ENCODE measurements at regions not wholly inside any gene's neighbourhood (a gene's known extent, or its start where the extent isn't known, plus 50 kb on each side); places are given as distances from the start of the nearest gene placed in this dataset.
A peak's percentile ranks its signal among the peaks of the same experiment; 100 is the strongest.

DNA sequence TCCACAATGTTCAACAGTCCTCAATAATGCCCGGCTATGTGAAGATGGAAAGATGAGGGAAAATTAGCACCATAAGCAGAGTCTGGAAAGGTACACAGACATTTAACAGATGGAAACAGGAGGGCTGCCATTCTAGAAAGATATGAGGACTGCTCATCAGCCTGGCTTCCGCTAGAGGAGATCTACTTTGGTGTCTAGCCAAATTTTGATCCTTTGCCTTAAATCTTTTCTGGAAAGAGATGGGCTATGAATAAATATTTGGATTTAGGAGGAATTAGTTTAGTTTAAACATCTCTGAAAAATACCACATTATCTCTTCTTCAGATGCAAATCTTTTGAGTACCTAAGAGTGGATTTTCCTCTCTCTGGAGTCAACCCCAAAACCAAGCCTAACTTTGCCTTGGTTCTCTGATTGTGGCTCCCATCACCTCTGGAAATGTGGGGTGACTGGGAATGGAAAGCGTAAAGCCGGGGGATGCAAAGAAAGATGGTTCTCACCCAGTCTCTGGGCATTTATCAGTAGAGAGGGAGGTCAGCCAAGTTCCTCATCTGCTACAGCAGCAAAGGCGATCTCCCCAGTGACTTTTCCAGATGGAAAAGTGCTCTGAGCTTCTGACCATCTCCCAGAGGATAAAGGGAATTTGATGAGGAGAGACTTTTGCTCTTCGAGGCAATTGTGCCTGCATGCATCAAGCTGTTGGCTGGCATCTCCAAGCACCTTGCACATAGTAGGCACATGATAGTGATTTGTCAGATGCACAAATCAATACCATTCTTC is 410.6 kb downstream of the ZNF521 start:
- no peak overlapping the region for H3K4me3 Mint-ChIP-seq
- no peaks in the 10 kb centered on the region for H3K36me3 Mint-ChIP-seq (ENCODE audit: low read depth)
- H3K27ac Mint-ChIP-seq (ENCODE audit: unreplicated experiment) = no peak overlapping the region
- DNase-seq (ENCODE audit: low read depth, low spot score) = no peak
- TF ChIP-seq, protein P1, sequence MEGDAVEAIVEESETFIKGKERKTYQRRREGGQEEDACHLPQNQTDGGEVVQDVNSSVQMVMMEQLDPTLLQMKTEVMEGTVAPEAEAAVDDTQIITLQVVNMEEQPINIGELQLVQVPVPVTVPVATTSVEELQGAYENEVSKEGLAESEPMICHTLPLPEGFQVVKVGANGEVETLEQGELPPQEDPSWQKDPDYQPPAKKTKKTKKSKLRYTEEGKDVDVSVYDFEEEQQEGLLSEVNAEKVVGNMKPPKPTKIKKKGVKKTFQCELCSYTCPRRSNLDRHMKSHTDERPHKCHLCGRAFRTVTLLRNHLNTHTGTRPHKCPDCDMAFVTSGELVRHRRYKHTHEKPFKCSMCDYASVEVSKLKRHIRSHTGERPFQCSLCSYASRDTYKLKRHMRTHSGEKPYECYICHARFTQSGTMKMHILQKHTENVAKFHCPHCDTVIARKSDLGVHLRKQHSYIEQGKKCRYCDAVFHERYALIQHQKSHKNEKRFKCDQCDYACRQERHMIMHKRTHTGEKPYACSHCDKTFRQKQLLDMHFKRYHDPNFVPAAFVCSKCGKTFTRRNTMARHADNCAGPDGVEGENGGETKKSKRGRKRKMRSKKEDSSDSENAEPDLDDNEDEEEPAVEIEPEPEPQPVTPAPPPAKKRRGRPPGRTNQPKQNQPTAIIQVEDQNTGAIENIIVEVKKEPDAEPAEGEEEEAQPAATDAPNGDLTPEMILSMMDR (conservative IDR thresholded peaks at IDR 0.05) = no peak
- no peaks in the 10 kb centered on the region for H3K9me3 Mint-ChIP-seq
- H3K4me1 Mint-ChIP-seq = peaks cover 9% of the 10 kb centered on the region
- no peaks in the 10 kb centered on the region for H3K27me3 Mint-ChIP-seq (ENCODE audit: low read depth)

DNA sequence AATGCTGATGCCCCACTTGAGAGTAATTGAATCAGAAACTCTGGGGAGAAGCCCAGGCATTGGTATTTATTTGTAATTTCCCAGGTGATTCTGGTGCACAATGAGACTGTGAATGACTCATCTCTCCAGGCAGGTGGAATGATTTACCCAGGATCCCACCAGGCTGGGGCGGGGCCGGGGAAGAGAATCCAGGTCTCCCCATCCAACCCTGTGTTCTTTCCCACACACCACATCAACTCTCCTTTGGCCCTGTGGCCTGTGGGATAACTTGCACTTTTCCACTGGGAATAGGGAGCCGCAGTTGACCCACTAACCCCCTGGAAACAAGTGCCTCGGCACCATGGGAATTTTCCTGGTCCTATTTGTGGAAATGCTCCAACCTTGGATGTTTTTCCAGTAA is 409.8 kb downstream of the ZNF521 start:
- TF ChIP-seq, protein P1 (conservative IDR thresholded peaks at IDR 0.05) = no peak
- H3K36me3 Mint-ChIP-seq (ENCODE audit: low read depth) = no peaks in the 10 kb centered on the region
- no peak overlapping the region for H3K27ac Mint-ChIP-seq (ENCODE audit: unreplicated experiment)
- H3K27me3 Mint-ChIP-seq (ENCODE audit: low read depth) = no peaks in the 10 kb centered on the region
- H3K4me1 Mint-ChIP-seq = peaks cover 9% of the 10 kb centered on the region
- no peak for DNase-seq (ENCODE audit: low read depth, low spot score)
- no peaks in the 10 kb centered on the region for H3K9me3 Mint-ChIP-seq
- no peak overlapping the region for H3K4me3 Mint-ChIP-seq

DNA sequence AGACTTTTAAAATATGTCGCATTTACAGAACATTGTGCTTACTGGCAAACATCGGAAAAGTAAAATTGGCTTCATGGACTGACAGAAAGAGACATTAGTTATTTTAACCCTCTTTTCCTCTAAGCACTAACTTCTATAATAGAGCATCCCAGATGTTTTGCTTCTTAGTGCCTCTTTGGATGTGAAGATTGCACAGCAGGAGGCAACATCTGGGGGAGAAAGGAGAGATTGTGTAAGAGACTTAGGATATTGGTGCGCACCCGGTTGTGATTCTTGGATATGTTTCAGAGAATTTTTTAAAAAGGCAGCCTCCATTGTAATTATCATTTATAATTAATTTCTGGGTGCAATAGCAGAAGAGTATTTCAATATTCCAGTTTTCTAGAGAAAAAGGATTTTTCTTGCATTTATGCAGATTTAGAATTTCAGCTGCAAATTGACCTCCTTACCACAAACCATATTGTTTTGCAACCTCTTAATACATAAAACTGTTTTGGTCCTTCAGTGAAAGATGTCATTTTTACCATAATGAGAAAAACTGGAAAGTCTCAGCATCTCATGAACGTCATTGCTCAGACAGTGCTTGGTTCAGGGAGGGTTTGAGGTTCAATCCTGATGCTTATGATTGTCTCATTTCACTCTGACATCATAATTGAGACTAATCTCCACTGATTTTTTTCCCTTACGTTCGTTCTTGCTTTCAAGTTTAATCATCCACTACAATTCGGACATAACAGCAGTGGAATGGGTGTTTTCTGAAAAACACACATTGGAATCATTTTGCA is 404.3 kb downstream of the ZNF521 start:
- TF ChIP-seq, protein P1 (conservative IDR thresholded peaks at IDR 0.05) = no peak
- Mint-ChIP-seq H3K4me1 (peaks cover 25% of the 10 kb centered on the region), H3K27me3 (ENCODE audit: low read depth) (no peaks in the 10 kb centered on the region), H3K36me3 (ENCODE audit: low read depth) (no peaks in the 10 kb centered on the region), H3K9me3 (no peaks in the 10 kb centered on the region), H3K27ac (ENCODE audit: unreplicated experiment) (no peak overlapping the region), H3K4me3 (no peak overlapping the region)
- DNase-seq (ENCODE audit: low read depth, low spot score) = no peak

DNA sequence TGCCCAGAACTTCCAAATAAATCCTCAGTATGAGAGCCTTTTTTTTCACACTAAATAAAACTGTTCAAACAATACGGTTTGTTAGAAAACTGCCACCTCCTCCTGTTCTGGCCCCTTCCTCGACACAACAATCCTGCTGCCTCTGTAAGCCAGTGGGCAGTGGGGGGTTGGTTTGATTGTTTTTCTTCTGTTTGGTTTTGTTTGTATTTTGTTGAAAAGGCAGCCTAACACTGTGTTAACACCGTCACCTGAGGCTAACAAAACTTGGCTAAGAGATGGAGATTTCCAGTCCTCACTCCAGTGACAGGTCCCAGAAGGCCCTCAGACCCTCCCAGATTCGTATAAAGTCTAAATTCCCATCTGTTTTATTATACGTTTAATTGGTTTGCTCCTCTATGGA is 402.1 kb downstream of the ZNF521 start:
- no peaks in the 10 kb centered on the region for H3K36me3 Mint-ChIP-seq (ENCODE audit: low read depth)

DNA sequence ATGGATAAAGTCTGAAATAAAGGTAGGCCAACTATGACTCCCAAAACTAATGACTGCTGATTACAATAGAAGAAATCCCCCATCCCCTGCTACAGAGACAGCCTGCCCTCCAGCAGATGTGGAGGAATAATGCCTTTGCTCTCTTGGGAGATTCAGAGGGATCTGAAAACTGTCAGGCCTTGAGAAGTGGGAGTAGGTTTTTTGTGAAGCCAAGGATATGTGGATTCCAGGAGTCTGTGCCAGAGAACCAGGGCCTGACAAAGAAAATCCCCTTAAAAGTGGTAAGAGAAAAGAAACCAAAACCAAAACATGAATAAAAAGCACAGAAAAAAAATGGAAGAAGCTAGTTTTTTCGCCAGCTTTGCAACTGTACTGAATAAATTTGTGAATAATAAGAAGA is 397.6 kb downstream of the ZNF521 start:
- Mint-ChIP-seq H3K4me1 (peaks cover 26% of the 10 kb centered on the region), H3K36me3 (ENCODE audit: low read depth) (no peaks in the 10 kb centered on the region), H3K27me3 (ENCODE audit: low read depth) (no peaks in the 10 kb centered on the region), H3K9me3 (no peaks in the 10 kb centered on the region), H3K4me3 (no peak overlapping the region), H3K27ac (ENCODE audit: unreplicated experiment) (peak overlapping the region; percentile 81)
- no peak for DNase-seq (ENCODE audit: low read depth, low spot score)
- TF ChIP-seq, protein P1 (conservative IDR thresholded peaks at IDR 0.05) = no peak

More for the DNA sequence above, 402.1 kb downstream of the ZNF521 start:
- Mint-ChIP-seq H3K4me3 (no peak overlapping the region), H3K4me1 (peaks cover 23% of the 10 kb centered on the region), H3K9me3 (no peaks in the 10 kb centered on the region), H3K27ac (ENCODE audit: unreplicated experiment) (peak overlapping the region; percentile 52), H3K27me3 (ENCODE audit: low read depth) (no peaks in the 10 kb centered on the region)
- no peak for DNase-seq (ENCODE audit: low read depth, low spot score)
- TF ChIP-seq, protein P1 (conservative IDR thresholded peaks at IDR 0.05) = no peak

Measured in neural crest cell (in vitro differentiated cells).